ENCODE measurements at regions not wholly inside any gene's neighbourhood (a gene's known extent, or its start where the extent isn't known, plus 50 kb on each side); places are given as distances from the start of the nearest gene placed in this dataset.

- Histone ChIP-seq H3K27me3 (ENCODE audit: control insufficient read depth, insufficient read depth, low read length) (no peaks in the 10 kb centered on the region), H3K9me3 (ENCODE audit: control insufficient read depth in 2 of 3, insufficient read depth in 1 of 3, low read length in 3 of 3) (no peaks in the 10 kb centered on the region), H3K27ac (ENCODE audit: low read depth in 2 of 2, low read length in 2 of 2) (no peak overlapping the region), H3K4me1 (ENCODE audit: control insufficient read depth in 2 of 3, insufficient read depth in 2 of 3, low read depth in 1 of 3, low read length in 3 of 3) (no peaks in the 10 kb centered on the region), H3K9ac (ENCODE audit: low read length in 3 of 3) (no peak overlapping the region), H3K36me3 (ENCODE audit: control insufficient read depth in 2 of 3, insufficient read depth in 3 of 3, low read length in 3 of 3) (no peaks in the 10 kb centered on the region), H3K4me3 (ENCODE audit: low read length in 3 of 3) (no peak overlapping the region)
- intact Hi-C loops (cut with DNase I): no loop called here
- DNase-seq (no peak), FAIRE-seq (no peak)
- TF ChIP-seq CTCF (IDR thresholded peaks at IDR 0.05; ENCODE audit: borderline replicate concordance, extremely low read depth, insufficient read depth): no peak
These were observed 151.7 kb upstream of the CPEB2 start for GRCh38 chr4:14850455-14851097.

GRCh38 chr4:14853176-14853943 is 148.9 kb upstream of the CPEB2 start:
- Histone ChIP-seq H3K4me1 (ENCODE audit: control insufficient read depth in 2 of 3, insufficient read depth in 2 of 3, low read depth in 1 of 3, low read length in 3 of 3) (no peaks in the 10 kb centered on the region), H3K27ac (ENCODE audit: low read depth in 2 of 2, low read length in 2 of 2) (no peak overlapping the region)
- FAIRE-seq: no peak

GRCh38 chr4:14855719-14856061 is 146.6 kb upstream of the CPEB2 start:
- Histone ChIP-seq H3K4me3 (ENCODE audit: low read length in 3 of 3) (no peak overlapping the region), H3K4me1 (ENCODE audit: control insufficient read depth in 2 of 3, insufficient read depth in 2 of 3, low read depth in 1 of 3, low read length in 3 of 3) (no peaks in the 10 kb centered on the region), H3K27ac (ENCODE audit: low read depth in 2 of 2, low read length in 2 of 2) (no peak overlapping the region), H3K27me3 (ENCODE audit: control insufficient read depth, insufficient read depth, low read length) (no peaks in the 10 kb centered on the region), H3K9ac (ENCODE audit: low read length in 3 of 3) (no peak overlapping the region), H3K36me3 (ENCODE audit: control insufficient read depth in 2 of 3, insufficient read depth in 3 of 3, low read length in 3 of 3) (no peaks in the 10 kb centered on the region), H3K9me3 (ENCODE audit: control insufficient read depth in 2 of 3, insufficient read depth in 1 of 3, low read length in 3 of 3) (no peaks in the 10 kb centered on the region)
- TF ChIP-seq CTCF (IDR thresholded peaks at IDR 0.05; ENCODE audit: borderline replicate concordance, extremely low read depth, insufficient read depth): no peak
- intact Hi-C loops (cut with DNase I): no loop called here
- no peak for FAIRE-seq
- DNase-seq: no peak

More at GRCh38 chr4:14853176-14853943, 148.9 kb upstream of the CPEB2 start:
- intact Hi-C loops (cut with DNase I): no loop called here
- no peak for TF ChIP-seq CTCF (IDR thresholded peaks at IDR 0.05; ENCODE audit: borderline replicate concordance, extremely low read depth, insufficient read depth)
- no peak overlapping the region for H3K9ac ChIP-seq (ENCODE audit: low read length in 3 of 3)
- H3K9me3 ChIP-seq (ENCODE audit: control insufficient read depth in 2 of 3, insufficient read depth in 1 of 3, low read length in 3 of 3): no peaks in the 10 kb centered on the region
- DNase-seq: no peak
- H3K4me3 ChIP-seq (ENCODE audit: low read length in 3 of 3): no peak overlapping the region
- no peaks in the 10 kb centered on the region for H3K36me3 ChIP-seq (ENCODE audit: control insufficient read depth in 2 of 3, insufficient read depth in 3 of 3, low read length in 3 of 3)
- no peaks in the 10 kb centered on the region for H3K27me3 ChIP-seq (ENCODE audit: control insufficient read depth, insufficient read depth, low read length)
